ENCODE measurements at regions not wholly inside any gene's neighbourhood (a gene's known extent, or its start where the extent isn't known, plus 50 kb on each side); places are given as distances from the start of the nearest gene placed in this dataset.
A peak's percentile ranks its signal among the peaks of the same experiment; 100 is the strongest.

GRCh38 chr18:41490861-41491260, 464.2 kb upstream of the PIK3C3 start:
- TF ChIP-seq, protein P1, sequence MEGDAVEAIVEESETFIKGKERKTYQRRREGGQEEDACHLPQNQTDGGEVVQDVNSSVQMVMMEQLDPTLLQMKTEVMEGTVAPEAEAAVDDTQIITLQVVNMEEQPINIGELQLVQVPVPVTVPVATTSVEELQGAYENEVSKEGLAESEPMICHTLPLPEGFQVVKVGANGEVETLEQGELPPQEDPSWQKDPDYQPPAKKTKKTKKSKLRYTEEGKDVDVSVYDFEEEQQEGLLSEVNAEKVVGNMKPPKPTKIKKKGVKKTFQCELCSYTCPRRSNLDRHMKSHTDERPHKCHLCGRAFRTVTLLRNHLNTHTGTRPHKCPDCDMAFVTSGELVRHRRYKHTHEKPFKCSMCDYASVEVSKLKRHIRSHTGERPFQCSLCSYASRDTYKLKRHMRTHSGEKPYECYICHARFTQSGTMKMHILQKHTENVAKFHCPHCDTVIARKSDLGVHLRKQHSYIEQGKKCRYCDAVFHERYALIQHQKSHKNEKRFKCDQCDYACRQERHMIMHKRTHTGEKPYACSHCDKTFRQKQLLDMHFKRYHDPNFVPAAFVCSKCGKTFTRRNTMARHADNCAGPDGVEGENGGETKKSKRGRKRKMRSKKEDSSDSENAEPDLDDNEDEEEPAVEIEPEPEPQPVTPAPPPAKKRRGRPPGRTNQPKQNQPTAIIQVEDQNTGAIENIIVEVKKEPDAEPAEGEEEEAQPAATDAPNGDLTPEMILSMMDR (IDR thresholded peaks at IDR 0.05; ENCODE audit: insufficient read depth, low read length, severe bottlenecking) = no peak

DNA sequence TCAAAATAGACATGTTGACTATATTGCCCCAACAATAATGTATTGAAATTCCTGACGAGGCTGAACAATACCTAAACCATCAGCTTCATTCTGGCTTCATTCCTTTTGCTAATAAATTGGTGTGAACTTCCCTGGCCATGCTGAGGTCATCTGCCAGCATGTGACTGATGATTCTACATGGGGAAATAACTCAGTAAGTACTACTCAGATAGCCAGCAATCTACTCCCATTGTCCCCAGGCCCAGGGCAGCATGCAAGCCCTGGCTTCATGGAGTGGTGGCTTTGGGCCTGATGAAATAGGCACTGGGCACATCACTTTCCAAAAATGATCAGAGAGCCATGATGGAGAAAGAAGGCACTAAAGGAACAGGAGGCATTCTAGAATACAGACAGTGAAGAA, 468.5 kb upstream of the PIK3C3 start:
- FAIRE-seq (no peak), DNase-seq (ENCODE audit: low read depth) (no peak)
- H3K27me3 ChIP-seq (ENCODE audit: control insufficient read depth, insufficient read depth, low read length) = no peaks in the 10 kb centered on the region
- no peak overlapping the region for H3K4me3 ChIP-seq (ENCODE audit: low read depth, low read length)
- TF ChIP-seq, protein P1 (IDR thresholded peaks at IDR 0.05; ENCODE audit: insufficient read depth, low read length, severe bottlenecking) = no peak
- H3K36me3 ChIP-seq (ENCODE audit: control insufficient read depth, insufficient read depth, low read length) = no peaks in the 10 kb centered on the region

More at GRCh38 chr18:41490861-41491260, 464.2 kb upstream of the PIK3C3 start:
- Histone ChIP-seq H3K27me3 (ENCODE audit: control insufficient read depth, insufficient read depth, low read length) (no peaks in the 10 kb centered on the region), H3K36me3 (ENCODE audit: control insufficient read depth, insufficient read depth, low read length) (no peaks in the 10 kb centered on the region), H3K4me3 (ENCODE audit: low read depth, low read length) (no peak overlapping the region)
- no peak for FAIRE-seq
- no peak for DNase-seq (ENCODE audit: low read depth)

DNA sequence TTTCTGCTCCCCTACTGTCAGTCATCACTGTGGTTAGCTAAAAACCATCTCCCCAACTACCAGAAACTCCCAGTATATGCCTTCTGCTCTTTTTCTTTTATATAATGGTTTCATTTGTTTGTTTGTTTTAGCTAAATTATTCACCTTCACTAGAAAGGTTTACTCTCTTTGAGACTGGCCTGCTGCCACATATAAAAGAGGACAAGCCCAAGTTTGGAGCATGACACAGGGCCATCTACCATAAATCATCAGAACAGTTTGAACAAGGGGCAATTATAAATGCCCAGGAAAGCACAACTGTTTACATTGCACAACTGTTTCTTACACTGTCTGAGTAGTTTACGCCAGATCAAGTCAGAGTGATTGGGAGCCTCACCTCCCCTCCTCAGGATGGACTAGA, 471.0 kb upstream of the PIK3C3 start:
- DNase-seq (ENCODE audit: low read depth) = no peak
- H3K27me3 ChIP-seq (ENCODE audit: control insufficient read depth, insufficient read depth, low read length) = no peaks in the 10 kb centered on the region
- TF ChIP-seq, protein P1 (IDR thresholded peaks at IDR 0.05; ENCODE audit: insufficient read depth, low read length, severe bottlenecking) = no peak
- FAIRE-seq = no peak
- no peak overlapping the region for H3K4me3 ChIP-seq (ENCODE audit: low read depth, low read length)
- no peaks in the 10 kb centered on the region for H3K36me3 ChIP-seq (ENCODE audit: control insufficient read depth, insufficient read depth, low read length)

DNA sequence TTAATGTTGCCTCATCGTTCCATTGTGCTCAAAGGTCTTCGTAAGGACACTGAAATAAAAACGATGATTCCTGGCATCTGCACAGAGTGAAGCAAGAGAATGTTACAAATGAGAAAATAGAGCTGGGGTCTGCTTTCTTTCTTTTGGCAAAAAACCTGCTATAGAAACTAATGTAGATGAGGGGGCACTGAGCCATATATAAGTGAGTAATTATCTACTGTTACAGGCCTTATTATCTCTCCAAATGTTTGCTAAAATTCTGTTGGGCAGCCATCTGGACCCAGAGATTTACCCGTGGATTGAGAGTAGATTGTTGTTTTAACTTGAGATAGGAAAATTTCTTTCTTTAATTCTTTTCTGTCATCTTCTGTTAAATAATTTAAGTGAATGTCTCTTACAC, 472.5 kb upstream of the PIK3C3 start:
- H3K36me3 ChIP-seq (ENCODE audit: control insufficient read depth, insufficient read depth, low read length) = no peaks in the 10 kb centered on the region
- no peaks in the 10 kb centered on the region for H3K27me3 ChIP-seq (ENCODE audit: control insufficient read depth, insufficient read depth, low read length)
- H3K4me3 ChIP-seq (ENCODE audit: low read depth, low read length) = no peak overlapping the region
- FAIRE-seq (no peak), DNase-seq (ENCODE audit: low read depth) (no peak)
- TF ChIP-seq, protein P1 (IDR thresholded peaks at IDR 0.05; ENCODE audit: insufficient read depth, low read length, severe bottlenecking) = no peak

- TF ChIP-seq, protein P1 (IDR thresholded peaks at IDR 0.05; ENCODE audit: insufficient read depth, low read length, severe bottlenecking) = no peak
- no peaks in the 10 kb centered on the region for H3K36me3 ChIP-seq (ENCODE audit: control insufficient read depth, insufficient read depth, low read length)
- H3K27me3 ChIP-seq (ENCODE audit: control insufficient read depth, insufficient read depth, low read length) = no peaks in the 10 kb centered on the region
- DNase-seq (ENCODE audit: low read depth) = peak; percentile 50
- no peak overlapping the region for H3K4me3 ChIP-seq (ENCODE audit: low read depth, low read length)
- no peak for FAIRE-seq
These were observed 488.4 kb upstream of the PIK3C3 start for GRCh38 chr18:41466436-41467160.

- H3K4me3 ChIP-seq (ENCODE audit: low read depth, low read length) = no peak overlapping the region
- no peaks in the 10 kb centered on the region for H3K27me3 ChIP-seq (ENCODE audit: control insufficient read depth, insufficient read depth, low read length)
- TF ChIP-seq, protein P1 (IDR thresholded peaks at IDR 0.05; ENCODE audit: insufficient read depth, low read length, severe bottlenecking) = no peak
- FAIRE-seq (no peak), DNase-seq (ENCODE audit: low read depth) (no peak)
- H3K36me3 ChIP-seq (ENCODE audit: control insufficient read depth, insufficient read depth, low read length) = no peaks in the 10 kb centered on the region
These were observed 489.6 kb upstream of the PIK3C3 start for GRCh38 chr18:41465386-41465785.

All from bronchial epithelial cell (primary cell).